GM19463 (cell line): ENCODE measurements at regions not wholly inside any gene's neighbourhood (a gene's known extent, or its start where the extent isn't known, plus 50 kb on each side); places are given as distances from the start of the nearest gene placed in this dataset.
"Not testable (repeated sequence)": the region's sequence is repeated elsewhere in the genome, so short reads cannot be mapped to it uniquely, and the experiment has no call there.

Experiments used
- ATAC-seq: cut with Tn5 transposase; IDR thresholded peaks from one replicate; pipeline ENCODE4 v1.9.1; 2021; ENCODE audit warnings: mild to moderate bottlenecking, moderate library complexity; ENCODE audit not compliant: unreplicated experiment

- no peak for ATAC-seq
Measured at GRCh38 chr18:39241534-39241933, 1675.9 kb upstream of the CELF4 start.

GRCh38 chr18:39238981-39239660 is 1673.5 kb upstream of the CELF4 start:
- no peak for ATAC-seq

- ATAC-seq = no peak
Measured at GRCh38 chr18:39235118-39235719, 1669.6 kb upstream of the CELF4 start.

- no peak for ATAC-seq
Measured at GRCh38 chr18:39232937-39233336, 1667.3 kb upstream of the CELF4 start.

- ATAC-seq = no peak
Measured at GRCh38 chr18:39232490-39232889, 1666.9 kb upstream of the CELF4 start.

- no peak for ATAC-seq
Measured at GRCh38 chr18:39230086-39230803, 1664.6 kb upstream of the CELF4 start.

- ATAC-seq = not testable (repeated sequence)
Measured at GRCh38 chr18:39227769-39228168, 1662.2 kb upstream of the CELF4 start.

- no peak for ATAC-seq
Measured at GRCh38 chr18:39225373-39225772, 1659.8 kb upstream of the CELF4 start.

- no peak for ATAC-seq
Measured at GRCh38 chr18:39223283-39223682, 1657.7 kb upstream of the CELF4 start.

- ATAC-seq = no peak
Measured at GRCh38 chr18:39215920-39216319, 1650.3 kb upstream of the CELF4 start.

GRCh38 chr18:39211461-39211860 is 1645.9 kb upstream of the CELF4 start:
- no peak for ATAC-seq

- no peak for ATAC-seq
Measured at GRCh38 chr18:39209173-39209572, 1643.6 kb upstream of the CELF4 start.

- ATAC-seq = no peak
Measured at GRCh38 chr18:39208729-39209128, 1643.1 kb upstream of the CELF4 start.

GRCh38 chr18:39208190-39208589 is 1642.6 kb upstream of the CELF4 start:
- no peak for ATAC-seq

- not testable (repeated sequence) for ATAC-seq
Measured at GRCh38 chr18:39206398-39207103, 1641.0 kb upstream of the CELF4 start.

GRCh38 chr18:39205565-39206195 is 1640.1 kb upstream of the CELF4 start:
- ATAC-seq = peak; percentile 79

- ATAC-seq = no peak
Measured at GRCh38 chr18:39200153-39200552, 1634.6 kb upstream of the CELF4 start.

- no peak for ATAC-seq
Measured at GRCh38 chr18:39199231-39199855, 1633.7 kb upstream of the CELF4 start.

GRCh38 chr18:39198376-39198775 is 1632.8 kb upstream of the CELF4 start:
- ATAC-seq = no peak

- ATAC-seq = no peak
Measured at GRCh38 chr18:39191931-39192330, 1626.3 kb upstream of the CELF4 start.

- ATAC-seq = no peak
Measured at GRCh38 chr18:39191058-39191457, 1625.5 kb upstream of the CELF4 start.
